A549 (cell line): ENCODE measurements at regions not wholly inside any gene's neighbourhood (a gene's known extent, or its start where the extent isn't known, plus 50 kb on each side); places are given as distances from the start of the nearest gene placed in this dataset.

Source experiments
- ATAC-seq, 2 experiments: fragments of 200-7000 bp in 1 of 2; fragments of >200 bp in 1 of 2; cut with Nextera tagmentation in 1 of 2; cut with Tn5 transposase in 1 of 2; 3 replicates each; pipeline versions ENCODE4 v1.8.0 to v1.9.1; 2018 to 2020; ENCODE audit warnings: mild to moderate bottlenecking in 1 of 2, moderate library complexity in 1 of 2
- CTCF ChIA-PET: fragments of 300-600 bp; sonication (Branson Sonifier 250); formaldehyde crosslinking; extraction: SDS; loops from one replicate; lab custom pipeline; 2021; ENCODE audit warnings: antibody characterized with exemption, inconsistent platforms; lab: Yijun Ruan, JAX
- POLR2A ChIA-PET: fragments of 350-600 bp; formaldehyde crosslinking; extraction: SDS; loops from one replicate; lab custom pipeline; 2021; ENCODE audit warnings: antibody characterized with exemption, inconsistent platforms; lab: Yijun Ruan, JAX
- DNase-seq, 2 experiments: peaks; one replicate each; pipeline versions ENCODE4 v3.0.0 to v3.0.0-alpha.2; 2011 to 2016; ENCODE audit warnings: low read depth in 1 of 2, low spot score in 1 of 2
- FAIRE-seq: peaks from 2 replicates; lab custom pipeline; 2011; peaks lifted over from hg19 to GRCh38; lab: Jason Lieb, UNC
- H3K27ac ChIP-seq, 2 experiments: fragments of >200 bp; sonication (Bioruptor Twin); formaldehyde crosslinking; 3 replicates each; pipeline ENCODE4 v1.5.1; 2016 to 2017
- H3K4me1 ChIP-seq: fragments of >200 bp; sonication (Bioruptor Twin); formaldehyde crosslinking; 3 replicates; pipeline ENCODE4 v1.6.1; 2016
- H3K4me2 ChIP-seq: fragments of >200 bp; sonication (Bioruptor Twin); formaldehyde crosslinking; 3 replicates; pipeline ENCODE4 v1.6.1; 2016
- H3K4me3 ChIP-seq: fragments of >200 bp; sonication (Bioruptor Twin); formaldehyde crosslinking; 3 replicates; pipeline ENCODE4 v1.5.1; 2016
- H3K9me3 ChIP-seq: fragments of >200 bp; sonication (Bioruptor Twin); formaldehyde crosslinking; 3 replicates; pipeline ENCODE4 v1.6.1; 2016
- BHLHE40 ChIP-seq: IDR thresholded peaks from 2 replicates; pipeline ENCODE4 v1.6.1; 2012; ENCODE audit warnings: low read depth, low read length, inconsistent platforms
- CBX2 ChIP-seq: fragments of 200-600 bp; sonication (generic); IDR thresholded peaks from 2 replicates; pipeline ENCODE4 v1.6.1; 2016; ENCODE audit warnings: low read depth, mild to moderate bottlenecking, borderline replicate concordance
- CEBPB ChIP-seq, 2 experiments: fragments of >200 bp in 1 of 2; sonication (Bioruptor Twin) in 1 of 2; formaldehyde crosslinking in 1 of 2; IDR thresholded peaks; 2 replicates each; pipeline ENCODE4 v1.6.1; 2012 to 2016
- EHMT2 ChIP-seq: fragments of 200-600 bp; sonication (generic); IDR thresholded peaks from 2 replicates; pipeline ENCODE4 v1.6.1; 2016; ENCODE audit warnings: antibody characterized with exemption, low read depth, mild to moderate bottlenecking, moderate library complexity
- ESRRA ChIP-seq: fragments of 150-350 bp; IDR thresholded peaks from 2 replicates; pipeline ENCODE4 v1.6.1; 2014; ENCODE audit warnings: mild to moderate bottlenecking, low read length, borderline replicate concordance
- FOSB ChIP-seq: fragments of 250-450 bp; sonication (Bioruptor Pico); IDR thresholded peaks from 2 replicates; pipeline ENCODE4 v1.5.0; 2020; ENCODE audit warnings: mild to moderate bottlenecking, moderate library complexity
- FOSL2 ChIP-seq, 2 experiments: fragments of 450-650 bp in 1 of 2; fragments of >200 bp in 1 of 2; sonication (Bioruptor Twin) in 1 of 2; formaldehyde crosslinking; IDR thresholded peaks; 2 replicates each; pipeline versions ENCODE4 v1.5.0 to v1.6.1; 2016 to 2020; ENCODE audit warnings: mild to moderate bottlenecking in 1 of 2, moderate library complexity in 1 of 2
- FOXS1 ChIP-seq: fragments of 250-450 bp; sonication (Bioruptor Pico); IDR thresholded peaks from 2 replicates; pipeline ENCODE4 v1.5.0; 2020; ENCODE audit warnings: mild to moderate bottlenecking, moderate library complexity
- HEYL ChIP-seq: fragments of 250-450 bp; sonication (Bioruptor Pico); IDR thresholded peaks from 2 replicates; pipeline ENCODE4 v1.8.0; 2021; ENCODE audit warnings: mild to moderate bottlenecking, moderate library complexity
- HOXB5 ChIP-seq: fragments of 250-450 bp; sonication (Bioruptor Pico); IDR thresholded peaks from 2 replicates; pipeline ENCODE4 v1.5.0; 2020; ENCODE audit warnings: mild to moderate bottlenecking, moderate library complexity
- JUN ChIP-seq, 2 experiments: fragments of >200 bp; sonication (Bioruptor Twin); formaldehyde crosslinking; IDR thresholded peaks; 2 replicates in 1 of 2; 3 replicates in 1 of 2; pipeline ENCODE4 v1.6.1; 2016 to 2017
- JUNB ChIP-seq: fragments of >200 bp; sonication (Bioruptor Twin); formaldehyde crosslinking; IDR thresholded peaks from 2 replicates; pipeline ENCODE4 v1.6.1; 2016
- KDM1A ChIP-seq: fragments of 200-600 bp; sonication (generic); IDR thresholded peaks from 2 replicates; pipeline ENCODE4 v1.6.1; 2016; ENCODE audit warnings: low read depth, mild to moderate bottlenecking
- MAFK ChIP-seq: fragments of 450-650 bp; IDR thresholded peaks from 2 replicates; pipeline ENCODE4 v1.6.1; 2014; ENCODE audit not compliant: partially characterized antibody
- NPAS2 ChIP-seq: fragments of 250-450 bp; sonication (Bioruptor Pico); IDR thresholded peaks from 2 replicates; pipeline ENCODE4 v1.8.0; 2022; ENCODE audit warnings: mild to moderate bottlenecking, moderate library complexity, borderline replicate concordance
- NR3C1 ChIP-seq: fragments of >200 bp; sonication (Bioruptor Twin); formaldehyde crosslinking; IDR thresholded peaks from 3 replicates; pipeline ENCODE4 v1.6.1; 2017
- PHF8 ChIP-seq: fragments of 200-600 bp; sonication (generic); IDR thresholded peaks from 2 replicates; pipeline ENCODE4 v1.6.1; 2016; ENCODE audit warnings: low read depth, mild to moderate bottlenecking, antibody characterized with exemption, moderate library complexity, borderline replicate concordance
- POLR2A ChIP-seq: IDR thresholded peaks from 2 replicates; pipeline ENCODE4 v1.6.1; 2012; ENCODE audit warnings: mild to moderate bottlenecking, low read length
- POLR2AphosphoS2 ChIP-seq: conservative IDR thresholded peaks from 2 replicates; pipeline ENCODE4 v1.6.1; 2012; ENCODE audit warnings: low read length, improper control_type of control experiment, inconsistent platforms
- RARB ChIP-seq: fragments of 250-450 bp; sonication (Bioruptor Pico); IDR thresholded peaks from 2 replicates; pipeline ENCODE4 v1.8.0; 2021; ENCODE audit warnings: mild to moderate bottlenecking, moderate library complexity
- TP53 ChIP-seq: fragments of 250-450 bp; sonication (Bioruptor Pico); IDR thresholded peaks from 2 replicates; pipeline ENCODE4 v1.5.0; 2021; ENCODE audit warnings: mild to moderate bottlenecking, moderate library complexity
- ZC3H11A ChIP-seq: fragments of 450-650 bp; IDR thresholded peaks from 2 replicates; pipeline ENCODE4 v1.6.1; 2014; ENCODE audit warnings: antibody characterized with exemption, mild to moderate bottlenecking
- ZSCAN20 ChIP-seq: fragments of 250-450 bp; sonication (Bioruptor Pico); IDR thresholded peaks from 2 replicates; pipeline ENCODE4 v1.8.0; 2022; ENCODE audit warnings: mild to moderate bottlenecking, moderate library complexity
- WGBS: methylation state at CpG from one replicate; pipeline ENCODE4 v1.1.6; 2017; ENCODE audit errors: missing lambda C conversion rate; 5-methylcytosine and 5-hydroxymethylcytosine counted together
- TF ChIP-seq, protein P1 (sequence below): fragments of >200 bp; sonication (Bioruptor Twin); formaldehyde crosslinking; IDR thresholded peaks from 3 replicates; pipeline ENCODE4 v1.5.1; 2016
- TF ChIP-seq, protein P2 (sequence below): IDR thresholded peaks from 2 replicates; pipeline ENCODE4 v1.6.1; 2012
- TF ChIP-seq, protein P3 (sequence below): fragments of 250-450 bp; sonication (Bioruptor Pico); IDR thresholded peaks from 2 replicates; pipeline ENCODE4 v1.5.0; 2020; ENCODE audit warnings: low read depth, mild to moderate bottlenecking, moderate library complexity

DNA sequence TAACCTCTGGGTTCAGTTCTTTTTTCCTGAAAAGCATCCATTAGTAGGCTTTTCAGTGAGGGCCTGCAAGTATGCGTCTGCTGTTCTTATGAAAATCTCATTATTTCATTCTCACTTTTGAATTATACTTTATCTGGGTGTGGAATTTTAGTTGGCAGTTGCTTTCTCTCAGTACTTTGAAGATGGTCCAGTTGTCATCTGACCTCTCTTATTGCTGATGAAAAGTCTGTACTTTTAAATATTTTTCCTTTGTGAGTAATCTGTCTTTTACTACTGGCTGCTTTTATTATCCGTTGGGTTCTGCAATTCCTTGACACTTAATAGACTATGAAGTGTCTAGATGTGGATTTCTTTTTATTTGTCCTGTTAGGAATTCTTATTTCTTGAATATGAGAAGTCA is 307.8 kb downstream of the CYP26B1 start:
- ChIA-PET CTCF (no interaction called here), POLR2A (no interaction called here)
- FAIRE-seq (no peak), ATAC-seq (no peak), DNase-seq (no peak)
- WGBS = 54% methylated on average over 2 of the region's 2 CpGs
- Histone ChIP-seq H3K4me2 (no peak overlapping the region), H3K4me3 (no peak overlapping the region), H3K4me1 (peaks cover 13% of the 10 kb centered on the region), H3K27ac (no peak overlapping the region), H3K9me3 (no peaks in the 10 kb centered on the region)
- TF ChIP-seq FOSL2 (IDR thresholded peaks at IDR 0.05) (no peak), FOSL2 (CRISPR knock-in tag; IDR thresholded peaks at IDR 0.05) (no peak), CEBPB (IDR thresholded peaks at IDR 0.05) (no peak), RARB (no peak), HEYL (CRISPR knock-in tag) (no peak), CBX2 (no peak), ESRRA (no peak), ZC3H11A (no peak), JUNB (no peak), KDM1A (no peak), POLR2AphosphoS2 (no peak), FOXS1 (no peak), EHMT2 (no peak), POLR2A (no peak)
- TF ChIP-seq, protein P1, sequence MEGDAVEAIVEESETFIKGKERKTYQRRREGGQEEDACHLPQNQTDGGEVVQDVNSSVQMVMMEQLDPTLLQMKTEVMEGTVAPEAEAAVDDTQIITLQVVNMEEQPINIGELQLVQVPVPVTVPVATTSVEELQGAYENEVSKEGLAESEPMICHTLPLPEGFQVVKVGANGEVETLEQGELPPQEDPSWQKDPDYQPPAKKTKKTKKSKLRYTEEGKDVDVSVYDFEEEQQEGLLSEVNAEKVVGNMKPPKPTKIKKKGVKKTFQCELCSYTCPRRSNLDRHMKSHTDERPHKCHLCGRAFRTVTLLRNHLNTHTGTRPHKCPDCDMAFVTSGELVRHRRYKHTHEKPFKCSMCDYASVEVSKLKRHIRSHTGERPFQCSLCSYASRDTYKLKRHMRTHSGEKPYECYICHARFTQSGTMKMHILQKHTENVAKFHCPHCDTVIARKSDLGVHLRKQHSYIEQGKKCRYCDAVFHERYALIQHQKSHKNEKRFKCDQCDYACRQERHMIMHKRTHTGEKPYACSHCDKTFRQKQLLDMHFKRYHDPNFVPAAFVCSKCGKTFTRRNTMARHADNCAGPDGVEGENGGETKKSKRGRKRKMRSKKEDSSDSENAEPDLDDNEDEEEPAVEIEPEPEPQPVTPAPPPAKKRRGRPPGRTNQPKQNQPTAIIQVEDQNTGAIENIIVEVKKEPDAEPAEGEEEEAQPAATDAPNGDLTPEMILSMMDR = no peak

DNA sequence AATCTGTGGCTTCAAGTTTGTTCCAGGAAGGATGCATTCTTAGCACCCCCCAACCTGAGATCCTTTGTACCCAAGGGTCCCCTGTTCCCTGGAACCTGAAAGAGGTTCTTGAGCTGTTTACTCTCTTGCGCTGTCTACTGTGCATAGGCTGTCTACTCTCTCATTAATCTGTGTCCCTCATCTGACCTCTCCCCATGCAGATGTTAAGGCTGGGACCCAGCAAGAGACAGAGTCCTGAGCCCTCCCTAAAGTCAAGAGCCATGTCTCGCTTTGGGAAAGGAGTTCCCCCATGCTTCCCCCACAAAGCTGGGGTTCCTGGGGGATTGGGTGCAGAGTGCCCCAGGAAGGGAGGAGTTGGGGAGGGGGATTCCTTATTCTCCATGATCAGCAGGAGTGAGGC is 312.9 kb downstream of the CYP26B1 start:
- Histone ChIP-seq H3K9me3 (no peaks in the 10 kb centered on the region), H3K27ac (no peak overlapping the region), H3K4me1 (peaks cover 20% of the 10 kb centered on the region), H3K4me3 (no peak overlapping the region), H3K4me2 (no peak overlapping the region)
- no peak for DNase-seq
- ChIA-PET POLR2A (no interaction called here), CTCF (no interaction called here)
- FAIRE-seq = no peak
- WGBS = 86% methylated on average over 2 of the region's 2 CpGs
- no peak for ATAC-seq
- TF ChIP-seq, protein P2, sequence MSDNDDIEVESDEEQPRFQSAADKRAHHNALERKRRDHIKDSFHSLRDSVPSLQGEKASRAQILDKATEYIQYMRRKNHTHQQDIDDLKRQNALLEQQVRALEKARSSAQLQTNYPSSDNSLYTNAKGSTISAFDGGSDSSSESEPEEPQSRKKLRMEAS = no peak
- TF ChIP-seq NR3C1 = no peak
- TF ChIP-seq BHLHE40 = no peak
- TF ChIP-seq TP53 (CRISPR knock-in tag) = no peak
- no peak for TF ChIP-seq JUN (IDR thresholded peaks at IDR 0.05)
- no peak for TF ChIP-seq ZC3H11A
- TF ChIP-seq KDM1A = no peak
- TF ChIP-seq ZSCAN20 = no peak
- no peak for TF ChIP-seq MAFK
- no peak for TF ChIP-seq PHF8
- TF ChIP-seq, protein P3, sequence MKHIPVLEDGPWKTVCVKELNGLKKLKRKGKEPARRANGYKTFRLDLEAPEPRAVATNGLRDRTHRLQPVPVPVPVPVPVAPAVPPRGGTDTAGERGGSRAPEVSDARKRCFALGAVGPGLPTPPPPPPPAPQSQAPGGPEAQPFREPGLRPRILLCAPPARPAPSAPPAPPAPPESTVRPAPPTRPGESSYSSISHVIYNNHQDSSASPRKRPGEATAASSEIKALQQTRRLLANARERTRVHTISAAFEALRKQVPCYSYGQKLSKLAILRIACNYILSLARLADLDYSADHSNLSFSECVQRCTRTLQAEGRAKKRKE (CRISPR knock-in tag) = no peak
- TF ChIP-seq FOSB (CRISPR knock-in tag) = no peak
- TF ChIP-seq POLR2AphosphoS2 = no peak
- TF ChIP-seq HOXB5 (CRISPR knock-in tag) = no peak
- TF ChIP-seq EHMT2 = no peak
- TF ChIP-seq NPAS2 (CRISPR knock-in tag) = no peak
